ENCODE measurements at regions not wholly inside any gene's neighbourhood (a gene's known extent, or its start where the extent isn't known, plus 50 kb on each side); places are given as distances from the start of the nearest gene placed in this dataset.

GRCh38 chr13:50466456-50466855 lies 377.0 kb downstream of the DLEU7 start:
- H3K23me2 ChIP-seq (ENCODE audit: insufficient read length, low read depth, low read length, poor library complexity, severe bottlenecking), result no peaks in the 10 kb centered on the region
- no peaks in the 10 kb centered on the region for H3K4me1 ChIP-seq (ENCODE audit: insufficient read depth, low read length)
- no peak overlapping the region for H3K9ac ChIP-seq (ENCODE audit: extremely low read depth, insufficient read length, low read length)
- H2BK12ac ChIP-seq (ENCODE audit: insufficient read length, low read depth, low read length), result no peak overlapping the region
- H4K8ac ChIP-seq (replicated peaks; ENCODE audit: insufficient read length, low read depth, low read length), result no peak overlapping the region
- no peak overlapping the region for H3K4me2 ChIP-seq (ENCODE audit: insufficient read depth, insufficient read length, low read length)
- no peaks in the 10 kb centered on the region for H4K20me1 ChIP-seq (ENCODE audit: control insufficient read depth, insufficient read depth, insufficient read length)
- H3K79me2 ChIP-seq (ENCODE audit: insufficient read depth, low read length), result peaks cover 2% of the 10 kb centered on the region; the same call in 1 of the 2 replicates
- WGBS (ENCODE audit: extremely low coverage, insufficient read length, low lambda C conversion rate), result no CpG with 5 or more reads among the region's 6 CpGs
- no peak overlapping the region for H3K4ac ChIP-seq (ENCODE audit: low read depth, low read length)
- H4K5ac ChIP-seq (ENCODE audit: insufficient read length, low read depth, low read length), result no peak overlapping the region
- H2BK5ac ChIP-seq (ENCODE audit: insufficient read length, low read length), result no peak overlapping the region
- H4K91ac ChIP-seq (ENCODE audit: insufficient read length, low read depth, low read length), result no peak overlapping the region
- DNase-seq, result no peak
- no peaks in the 10 kb centered on the region for H3K79me1 ChIP-seq (ENCODE audit: insufficient read depth, low read depth, low read length, poor library complexity, severe bottlenecking)
- H3K4me3 Mint-ChIP-seq, result no peak overlapping the region
- no peak for TF ChIP-seq CTCF (conservative IDR thresholded peaks at IDR 0.05)
- H3K14ac ChIP-seq (ENCODE audit: insufficient read depth, low read length), result no peak overlapping the region
- no peaks in the 10 kb centered on the region for H3K4me1 Mint-ChIP-seq
- H3K56ac ChIP-seq (ENCODE audit: insufficient read length, low read depth, low read length), result no peak overlapping the region
- no peak overlapping the region for H2BK15ac ChIP-seq (ENCODE audit: low read depth, low read length)
- no peak overlapping the region for H3T11ph ChIP-seq (ENCODE audit: low read length)
- H3K9me3 Mint-ChIP-seq, result no peaks in the 10 kb centered on the region
- H3K9me3 ChIP-seq (ENCODE audit: control insufficient read depth, low read depth, low read length), result no peaks in the 10 kb centered on the region
- H3K27ac ChIP-seq (ENCODE audit: insufficient read length, low read depth, low read length), result no peak overlapping the region
- H2BK20ac ChIP-seq (ENCODE audit: low read depth, low read length, poor library complexity, severe bottlenecking), result no peak overlapping the region
- H3K27me3 Mint-ChIP-seq (ENCODE audit: low read depth), result no peaks in the 10 kb centered on the region
- no peak overlapping the region for H2AK5ac ChIP-seq (ENCODE audit: insufficient read length, low read length)
- no peak overlapping the region for H3K18ac ChIP-seq (ENCODE audit: insufficient read length, low read depth, low read length)
- H2BK120ac ChIP-seq (ENCODE audit: low read depth, low read length, poor library complexity, severe bottlenecking), result no peak overlapping the region
- no peak overlapping the region for H3K27ac Mint-ChIP-seq
- H3K36me3 Mint-ChIP-seq (ENCODE audit: insufficient read depth in 1 of 3, low read depth in 3 of 3), result no peaks in the 10 kb centered on the region
- no peak overlapping the region for H3K23ac ChIP-seq (ENCODE audit: insufficient read length, low read depth, low read length)
- H2AFZ ChIP-seq (ENCODE audit: low read length), result no peak overlapping the region
- no peaks in the 10 kb centered on the region for H3K27me3 ChIP-seq (ENCODE audit: insufficient read depth, low read length)

Data from H9 (cell line).